ENCODE measurements at regions not wholly inside any gene's neighbourhood (a gene's known extent, or its start where the extent isn't known, plus 50 kb on each side); places are given as distances from the start of the nearest gene placed in this dataset.

GRCh38 chrX:43283187-43283586 lies 372.9 kb upstream of the MAOA start:
- Histone ChIP-seq H3K4me1 (replicated peaks in 1 of 4; ENCODE audit: control insufficient read depth in 3 of 4, insufficient read depth in 4 of 4, low read length in 3 of 4) (no peaks in the 10 kb centered on the region), H3K56ac (replicated peaks; ENCODE audit: insufficient read length, low read depth, low read length) (no peak overlapping the region), H4K91ac (replicated peaks; ENCODE audit: insufficient read length, low read length) (no peak overlapping the region), H3K23me2 (ENCODE audit: low read depth, low read length) (no peaks in the 10 kb centered on the region), H2BK15ac (ENCODE audit: low read length) (no peak overlapping the region), H2BK5ac (ENCODE audit: low read depth, low read length) (no peak overlapping the region), H3K27me3 (replicated peaks in 1 of 4; ENCODE audit: control insufficient read depth in 3 of 4, extremely low read depth in 1 of 4, insufficient read depth in 3 of 4, low read length in 3 of 4) (no peaks in the 10 kb centered on the region), H2BK12ac (ENCODE audit: low read depth, low read length) (no peak overlapping the region), H3K36me3 (ENCODE audit: control insufficient read depth in 2 of 4, insufficient read depth in 4 of 4, low read length in 3 of 4) (no peaks in the 10 kb centered on the region), H3K4ac (replicated peaks; ENCODE audit: insufficient read length, low read depth, low read length) (no peak overlapping the region), H4K5ac (ENCODE audit: insufficient read length, low read depth, low read length) (no peak overlapping the region), H3K79me2 (ENCODE audit: control insufficient read depth in 1 of 2, insufficient read depth in 2 of 2, low read length in 2 of 2) (no peaks in the 10 kb centered on the region), H3K9me3 (ENCODE audit: insufficient read depth in 2 of 2, low read depth in 1 of 2, low read length in 1 of 2) (peaks cover 0 to 11% of the 10 kb centered on the region in 2 experiments; a peak in 1 of 4 replicates), H3K18ac (ENCODE audit: extremely low read depth, low read length) (no peak overlapping the region), H2BK120ac (replicated peaks; ENCODE audit: low read depth, low read length) (no peak overlapping the region), H3K4me3 (ENCODE audit: extremely low read depth in 1 of 4, insufficient read depth in 2 of 4, low read depth in 3 of 4, low read length in 4 of 4) (no peak overlapping the region), H2AK5ac (ENCODE audit: low read depth, low read length) (no peak overlapping the region), H3K14ac (ENCODE audit: insufficient read length) (no peak overlapping the region), H3K9ac (replicated peaks in 1 of 4; ENCODE audit: extremely low read depth in 1 of 4, low read depth in 3 of 4, low read length in 3 of 4) (no peak overlapping the region), H3K27ac (ENCODE audit: low read depth, low read length) (no peak overlapping the region), H2AFZ (ENCODE audit: low read length) (no peak overlapping the region), H3K23ac (ENCODE audit: insufficient read length) (no peak overlapping the region), H4K20me1 (replicated peaks in 1 of 2; ENCODE audit: control insufficient read depth in 1 of 2, insufficient read depth in 2 of 2, low read length in 2 of 2) (no peaks in the 10 kb centered on the region), H3K79me1 (ENCODE audit: low read depth, low read length) (no peaks in the 10 kb centered on the region), H4K8ac (ENCODE audit: extremely low read depth, insufficient read depth, low read length) (no peak overlapping the region), H2BK20ac (ENCODE audit: low read length) (no peak overlapping the region), H3K4me2 (ENCODE audit: insufficient read depth in 1 of 2, low read depth in 2 of 2, low read length in 2 of 2) (no peak overlapping the region)
- TF ChIP-seq, protein P1, sequence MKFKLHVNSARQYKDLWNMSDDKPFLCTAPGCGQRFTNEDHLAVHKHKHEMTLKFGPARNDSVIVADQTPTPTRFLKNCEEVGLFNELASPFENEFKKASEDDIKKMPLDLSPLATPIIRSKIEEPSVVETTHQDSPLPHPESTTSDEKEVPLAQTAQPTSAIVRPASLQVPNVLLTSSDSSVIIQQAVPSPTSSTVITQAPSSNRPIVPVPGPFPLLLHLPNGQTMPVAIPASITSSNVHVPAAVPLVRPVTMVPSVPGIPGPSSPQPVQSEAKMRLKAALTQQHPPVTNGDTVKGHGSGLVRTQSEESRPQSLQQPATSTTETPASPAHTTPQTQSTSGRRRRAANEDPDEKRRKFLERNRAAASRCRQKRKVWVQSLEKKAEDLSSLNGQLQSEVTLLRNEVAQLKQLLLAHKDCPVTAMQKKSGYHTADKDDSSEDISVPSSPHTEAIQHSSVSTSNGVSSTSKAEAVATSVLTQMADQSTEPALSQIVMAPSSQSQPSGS (IDR thresholded peaks at IDR 0.05; ENCODE audit: low read length) = no peak
- TF ChIP-seq SAP30 (IDR thresholded peaks at IDR 0.05; ENCODE audit: insufficient read depth, insufficient replicate concordance, low read length) = no peak
- no peak for TF ChIP-seq BCL11A (IDR thresholded peaks at IDR 0.05; ENCODE audit: low read depth in 2 of 2, low read length in 2 of 2)
- no peak for TF ChIP-seq SUZ12 (IDR thresholded peaks at IDR 0.05; ENCODE audit: low read length)
- no peak for TF ChIP-seq CREB1 (IDR thresholded peaks at IDR 0.05)
- TF ChIP-seq HDAC6 (IDR thresholded peaks at IDR 0.05; ENCODE audit: low read depth, low read length) = no peak
- TF ChIP-seq TCF12 (IDR thresholded peaks at IDR 0.05; ENCODE audit: low read depth, low read length) = no peak
- no peak for TF ChIP-seq POLR2A (IDR thresholded peaks at IDR 0.05; ENCODE audit: control extremely low read depth in 1 of 2, low read depth in 2 of 2, low read length in 2 of 2)
- no peak for TF ChIP-seq HDAC2 (IDR thresholded peaks at IDR 0.05; ENCODE audit: borderline replicate concordance in 1 of 2, low read depth in 2 of 2, low read length in 2 of 2)
- no peak for TF ChIP-seq SP2 (IDR thresholded peaks at IDR 0.05; ENCODE audit: low read length)
- no peak for TF ChIP-seq CBX8 (IDR thresholded peaks at IDR 0.05; ENCODE audit: borderline replicate concordance, low read depth, low read length)
- TF ChIP-seq TEAD4 (IDR thresholded peaks at IDR 0.05; ENCODE audit: low read depth, low read length) = no peak
- ChIA-PET CTCF (ENCODE audit: partially characterized antibody) (no interaction called here), POLR2A (ENCODE audit: partially characterized antibody) (no interaction called here)
- DNase-seq (ENCODE audit: low read depth in 1 of 2, low spot score in 2 of 2) = no peak
- FAIRE-seq = no peak
- WGBS, 2 experiments (ENCODE audit: extremely low coverage in 1 of 2, insufficient coverage in 1 of 2, insufficient read length in 1 of 2, insufficient replicate concordance in 2 of 2, low coverage in 1 of 2, low lambda C conversion rate in 2 of 2, missing lambda C conversion rate in 1 of 2) = 86% methylated on average over 1 of the region's 1 CpG; no CpG with 5 or more reads in 1 of the 2 experiments
